GM12892 (cell line): ENCODE measurements at regions not wholly inside any gene's neighbourhood (a gene's known extent, or its start where the extent isn't known, plus 50 kb on each side); places are given as distances from the start of the nearest gene placed in this dataset.
"Not testable (repeated sequence)": the region's sequence is repeated elsewhere in the genome, so short reads cannot be mapped to it uniquely, and the experiment has no call there.

Experiments
- DNase-seq: peaks from one replicate; pipeline ENCODE4 v3.0.0; 2011; ENCODE audit not compliant: insufficient read length
- FAIRE-seq: peaks from 2 replicates; lab custom pipeline; 2011; peaks lifted over from hg19 to GRCh38; lab: Jason Lieb, UNC
- POLR2A ChIP-seq: IDR thresholded peaks from 2 replicates; pipeline ENCODE4 v1.6.1; 2011; ENCODE audit warnings: low read depth, low read length, control low read depth
- POLR2AphosphoS5 ChIP-seq: IDR thresholded peaks from 2 replicates; pipeline ENCODE4 v1.6.1; 2011; ENCODE audit warnings: low read depth, low read length, control low read depth
- TAF1 ChIP-seq: IDR thresholded peaks from 2 replicates; pipeline ENCODE4 v1.6.1; 2011; ENCODE audit warnings: low read depth, mild to moderate bottlenecking, control low read depth, low read length, borderline replicate concordance

DNA sequence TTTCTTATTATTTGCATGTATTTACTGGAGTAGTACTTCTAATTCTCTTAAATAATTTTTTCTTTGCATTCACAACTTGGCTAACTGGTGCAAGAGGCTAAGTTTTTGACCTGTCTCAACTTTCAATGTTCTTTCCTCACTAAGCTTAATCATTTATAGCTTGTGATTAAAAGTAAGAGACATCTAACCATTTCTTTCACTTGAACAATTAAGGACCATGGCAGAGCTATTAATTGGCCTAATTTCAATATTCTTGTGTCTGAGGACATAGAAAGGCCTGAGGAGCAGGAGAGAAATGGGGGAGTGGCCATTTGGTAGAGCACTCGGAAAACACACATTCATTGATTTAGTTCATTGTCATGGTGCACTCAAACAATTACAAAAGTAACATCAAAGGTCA, 141.4 kb upstream of the TMEM196 start:
- no peak for TF ChIP-seq TAF1
- TF ChIP-seq POLR2AphosphoS5: no peak
- TF ChIP-seq POLR2A: no peak
- FAIRE-seq (no peak), DNase-seq (no peak)

GRCh38 chr7:19900118-19900517, 126.7 kb upstream of the TMEM196 start:
- DNase-seq: no peak
- TF ChIP-seq TAF1 (no peak), POLR2A (no peak), POLR2AphosphoS5 (no peak)
- no peak for FAIRE-seq

GRCh38 chr7:19899529-19899928, 126.1 kb upstream of the TMEM196 start:
- no peak for FAIRE-seq
- no peak for DNase-seq
- TF ChIP-seq POLR2AphosphoS5 (no peak), POLR2A (no peak), TAF1 (no peak)

- DNase-seq, FAIRE-seq: not testable (repeated sequence)
Measured at GRCh38 chr7:19882893-19883292, 109.5 kb upstream of the TMEM196 start.

DNA sequence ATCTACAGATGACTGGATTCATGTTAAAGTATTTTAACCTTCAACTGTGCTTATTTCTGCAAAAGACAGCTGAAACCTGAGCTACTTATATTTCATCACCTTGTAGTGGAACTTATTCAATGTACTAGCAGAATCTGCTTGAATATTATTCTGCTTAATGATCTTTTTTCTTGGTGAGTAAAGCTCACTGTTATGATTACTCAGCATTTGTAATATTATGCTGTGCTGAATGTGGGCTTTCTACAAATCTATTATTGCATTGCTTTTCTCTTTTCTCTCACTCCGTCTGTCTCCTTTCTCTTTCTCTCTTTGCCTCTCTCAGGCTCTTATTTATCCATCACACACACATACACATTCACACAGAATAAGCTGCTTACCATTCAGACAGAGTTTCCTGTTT, 98.7 kb upstream of the TMEM196 start:
- TF ChIP-seq TAF1: no peak
- no peak for TF ChIP-seq POLR2AphosphoS5
- TF ChIP-seq POLR2A: no peak
- no peak for DNase-seq
- FAIRE-seq: no peak

DNA sequence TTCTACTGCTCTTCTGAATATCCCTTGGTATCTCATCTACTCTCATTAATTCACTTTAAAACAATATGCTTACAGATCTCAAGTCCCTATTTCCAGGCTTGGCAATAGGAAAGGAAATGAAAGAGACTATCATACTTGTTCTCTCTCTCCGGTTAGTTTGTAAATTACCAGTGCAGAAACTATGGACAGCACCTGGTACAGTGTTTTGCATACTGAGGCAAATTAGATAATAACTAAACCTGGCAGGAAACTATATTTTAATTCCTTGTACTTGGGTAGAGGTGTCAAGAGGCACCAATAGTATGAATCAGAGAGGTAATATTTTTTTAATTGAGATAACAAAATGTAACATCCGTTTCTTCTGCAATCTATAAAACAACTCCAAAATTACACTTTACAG, 97.7 kb upstream of the TMEM196 start:
- TF ChIP-seq POLR2AphosphoS5 (no peak), POLR2A (no peak), TAF1 (no peak)
- FAIRE-seq (no peak), DNase-seq (no peak)

DNA sequence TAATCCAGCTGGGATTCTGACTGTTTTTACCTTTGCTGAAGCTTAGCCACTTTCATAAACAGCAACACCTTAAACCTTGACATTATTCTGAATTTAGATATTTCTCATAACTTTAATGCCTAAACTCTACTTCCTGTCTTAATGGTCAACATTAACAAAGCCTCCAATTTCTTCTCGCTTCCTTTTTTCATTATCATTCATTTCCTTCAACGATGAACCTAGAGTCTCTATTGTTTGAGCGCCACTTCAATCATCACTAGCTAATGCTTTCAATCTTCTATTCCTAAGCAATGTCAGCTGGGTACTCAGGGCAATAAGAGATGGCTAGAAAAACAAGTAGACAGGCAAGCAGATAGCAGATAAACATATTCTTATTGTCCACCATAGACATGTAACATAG, 96.6 kb upstream of the TMEM196 start:
- TF ChIP-seq POLR2A: no peak
- no peak for TF ChIP-seq POLR2AphosphoS5
- TF ChIP-seq TAF1: no peak
- DNase-seq (no peak), FAIRE-seq (no peak)

DNA sequence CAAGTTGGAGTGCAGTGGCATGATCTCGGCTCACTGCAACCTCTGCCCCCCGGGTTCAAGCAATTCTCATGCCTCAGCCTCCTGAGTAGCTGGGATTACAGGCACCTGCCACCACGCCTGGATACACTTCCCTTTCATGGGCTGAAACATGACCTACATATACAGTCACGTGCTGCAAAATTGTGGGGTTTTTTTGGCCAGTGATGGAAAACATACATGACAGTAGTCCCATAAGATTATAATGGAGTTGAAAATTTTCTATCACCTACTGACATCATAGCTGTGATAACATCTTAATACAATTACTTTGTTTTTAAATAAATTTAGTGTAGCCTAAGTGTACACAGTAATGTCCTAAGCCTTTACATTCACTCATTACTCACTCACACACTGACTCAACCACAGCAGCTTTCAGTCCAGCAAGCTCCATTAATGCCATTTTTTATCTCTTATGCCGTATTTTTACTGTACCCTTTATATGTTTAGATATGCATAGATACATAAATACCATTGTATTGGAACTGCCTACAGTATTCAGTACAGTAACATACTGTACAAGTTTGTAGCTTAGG, 79.9 kb upstream of the TMEM196 start:
- FAIRE-seq: no peak
- no peak for DNase-seq
- no peak for TF ChIP-seq TAF1

- TF ChIP-seq POLR2A: no peak
- TF ChIP-seq TAF1: no peak
- TF ChIP-seq POLR2AphosphoS5: no peak
- no peak for FAIRE-seq
Measured at GRCh38 chr7:19852192-19852591, 78.8 kb upstream of the TMEM196 start.

DNA sequence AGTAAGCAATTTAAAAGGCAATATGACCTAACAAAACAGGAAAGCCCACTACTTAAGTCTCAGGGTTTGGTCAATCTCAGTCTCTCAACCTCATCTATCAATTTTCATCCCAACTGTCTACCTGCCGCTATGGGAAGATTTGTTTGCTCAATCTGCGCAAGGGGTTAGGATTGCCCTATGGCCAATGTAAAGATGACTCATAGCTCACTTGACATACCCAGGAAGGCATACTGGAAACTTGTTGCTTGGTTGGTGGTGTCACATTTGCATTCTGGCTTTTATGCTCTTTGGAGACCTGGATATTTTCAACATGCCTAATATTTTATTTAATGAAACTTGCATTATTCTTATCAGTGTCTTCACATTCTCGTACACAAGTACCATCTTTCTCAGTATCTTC, 78.1 kb upstream of the TMEM196 start:
- FAIRE-seq (no peak), DNase-seq (no peak)

More at GRCh38 chr7:19852192-19852591, 78.8 kb upstream of the TMEM196 start:
- no peak for DNase-seq

DNA sequence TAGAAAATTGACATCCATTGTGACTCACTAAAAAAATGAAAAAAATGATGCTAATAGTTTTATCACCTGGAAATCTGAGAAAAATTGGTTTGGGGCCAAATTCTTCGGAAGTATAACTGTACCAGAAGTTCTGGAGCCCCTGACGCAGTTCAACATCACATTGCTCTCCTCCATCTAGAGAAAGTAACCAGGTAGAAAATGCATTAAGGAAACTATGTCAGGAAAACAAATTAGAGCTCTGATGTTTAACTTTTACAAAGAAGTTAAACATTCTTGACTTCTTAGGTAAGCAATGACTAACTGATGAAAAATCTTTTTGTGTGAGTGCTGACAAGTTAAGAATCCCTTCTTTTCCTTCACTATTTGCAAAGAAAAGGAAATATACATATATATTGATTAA, 61.1 kb upstream of the TMEM196 start:
- no peak for FAIRE-seq
- TF ChIP-seq POLR2A (no peak), TAF1 (no peak), POLR2AphosphoS5 (no peak)
- no peak for DNase-seq

More for the DNA sequence above, 78.1 kb upstream of the TMEM196 start:
- TF ChIP-seq POLR2AphosphoS5 (no peak), TAF1 (no peak), POLR2A (no peak)

GRCh38 chr7:19830604-19831003, 57.2 kb upstream of the TMEM196 start:
- no peak for DNase-seq
- no peak for FAIRE-seq
- TF ChIP-seq POLR2AphosphoS5: no peak
- TF ChIP-seq POLR2A: no peak
- TF ChIP-seq TAF1: no peak
